GM23338 (cell line): ENCODE measurements at regions not wholly inside any gene's neighbourhood (a gene's known extent, or its start where the extent isn't known, plus 50 kb on each side); places are given as distances from the start of the nearest gene placed in this dataset.

Source experiments
- CTCF ChIP-seq, 2 experiments: fragments of 200-600 bp in 1 of 2; sonication (generic) in 1 of 2; conservative IDR thresholded peaks; 2 replicates each; pipeline versions ENCODE4 v1.5.1 to v1.6.1; 2016 to 2017; ENCODE audit warnings: antibody characterized with exemption in 2 of 2, low read depth in 2 of 2, mild to moderate bottlenecking in 2 of 2, moderate library complexity in 1 of 2
- EZH2phosphoT487 ChIP-seq: fragments of 200-600 bp; sonication (generic); IDR thresholded peaks from one replicate; pipeline ENCODE4 v1.8.1; 2018; ENCODE audit warnings: antibody characterized with exemption; ENCODE audit not compliant: unreplicated experiment
- POLR2AphosphoS5 ChIP-seq: IDR thresholded peaks from 2 replicates; pipeline ENCODE4 v1.6.1; 2016; ENCODE audit warnings: antibody characterized with exemption, low read depth
- ZNF114 ChIP-seq: fragments of 250-450 bp; sonication (Bioruptor Pico); IDR thresholded peaks from 2 replicates; pipeline ENCODE4 v1.5.0; 2020; ENCODE audit warnings: mild to moderate bottlenecking, moderate library complexity

GRCh38 chr9:18114559-18115475 is 359.1 kb upstream of the ADAMTSL1 start:
- TF ChIP-seq CTCF (conservative IDR thresholded peaks at IDR 0.05; ENCODE audit: low read depth in 2 of 2) (no peak), ZNF114 (CRISPR knock-in tag) (no peak), POLR2AphosphoS5 (no peak), EZH2phosphoT487 (no peak)
